ENCODE measurements at regions not wholly inside any gene's neighbourhood (a gene's known extent, or its start where the extent isn't known, plus 50 kb on each side); places are given as distances from the start of the nearest gene placed in this dataset.

DNA sequence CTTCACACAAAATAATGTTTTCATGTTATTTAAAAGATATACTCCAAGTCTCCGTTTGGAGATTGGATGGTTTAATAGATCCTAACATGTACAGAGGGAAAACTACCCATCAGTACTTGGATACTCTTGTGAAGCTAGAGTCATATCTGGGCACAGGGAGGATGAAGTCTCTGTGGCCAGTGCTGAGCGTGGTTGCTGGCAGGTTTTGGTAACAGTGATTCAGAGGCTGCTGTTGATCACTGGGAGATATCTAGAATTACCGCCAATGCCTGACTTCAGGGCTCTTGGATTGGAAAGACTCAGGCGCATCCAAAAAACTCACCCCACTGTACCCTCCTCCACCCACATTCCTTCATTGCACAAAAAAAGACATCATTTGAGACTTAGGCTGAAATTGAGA lies 107.2 kb upstream of the PGRMC2 start:
- H3K36me3 ChIP-seq (ENCODE audit: low read depth) = no peaks in the 10 kb centered on the region
- H3K4me1 ChIP-seq (ENCODE audit: insufficient read depth, poor library complexity, severe bottlenecking) = no peaks in the 10 kb centered on the region
- ATAC-seq (ENCODE audit: low read depth) (no peak), DNase-seq (ENCODE audit: low spot score) (no peak)
- H3K4me3 ChIP-seq (ENCODE audit: severe bottlenecking) = no peak overlapping the region
- no peak overlapping the region for H3K27ac ChIP-seq (ENCODE audit: poor library complexity, severe bottlenecking)
- no peaks in the 10 kb centered on the region for H3K9me3 ChIP-seq (ENCODE audit: severe bottlenecking)
- H3K27me3 ChIP-seq (ENCODE audit: insufficient read depth, poor library complexity, severe bottlenecking) = no peaks in the 10 kb centered on the region
- TF ChIP-seq, protein P1, sequence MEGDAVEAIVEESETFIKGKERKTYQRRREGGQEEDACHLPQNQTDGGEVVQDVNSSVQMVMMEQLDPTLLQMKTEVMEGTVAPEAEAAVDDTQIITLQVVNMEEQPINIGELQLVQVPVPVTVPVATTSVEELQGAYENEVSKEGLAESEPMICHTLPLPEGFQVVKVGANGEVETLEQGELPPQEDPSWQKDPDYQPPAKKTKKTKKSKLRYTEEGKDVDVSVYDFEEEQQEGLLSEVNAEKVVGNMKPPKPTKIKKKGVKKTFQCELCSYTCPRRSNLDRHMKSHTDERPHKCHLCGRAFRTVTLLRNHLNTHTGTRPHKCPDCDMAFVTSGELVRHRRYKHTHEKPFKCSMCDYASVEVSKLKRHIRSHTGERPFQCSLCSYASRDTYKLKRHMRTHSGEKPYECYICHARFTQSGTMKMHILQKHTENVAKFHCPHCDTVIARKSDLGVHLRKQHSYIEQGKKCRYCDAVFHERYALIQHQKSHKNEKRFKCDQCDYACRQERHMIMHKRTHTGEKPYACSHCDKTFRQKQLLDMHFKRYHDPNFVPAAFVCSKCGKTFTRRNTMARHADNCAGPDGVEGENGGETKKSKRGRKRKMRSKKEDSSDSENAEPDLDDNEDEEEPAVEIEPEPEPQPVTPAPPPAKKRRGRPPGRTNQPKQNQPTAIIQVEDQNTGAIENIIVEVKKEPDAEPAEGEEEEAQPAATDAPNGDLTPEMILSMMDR (IDR thresholded peaks at IDR 0.05; ENCODE audit: poor library complexity, severe bottlenecking) = no peak

DNA sequence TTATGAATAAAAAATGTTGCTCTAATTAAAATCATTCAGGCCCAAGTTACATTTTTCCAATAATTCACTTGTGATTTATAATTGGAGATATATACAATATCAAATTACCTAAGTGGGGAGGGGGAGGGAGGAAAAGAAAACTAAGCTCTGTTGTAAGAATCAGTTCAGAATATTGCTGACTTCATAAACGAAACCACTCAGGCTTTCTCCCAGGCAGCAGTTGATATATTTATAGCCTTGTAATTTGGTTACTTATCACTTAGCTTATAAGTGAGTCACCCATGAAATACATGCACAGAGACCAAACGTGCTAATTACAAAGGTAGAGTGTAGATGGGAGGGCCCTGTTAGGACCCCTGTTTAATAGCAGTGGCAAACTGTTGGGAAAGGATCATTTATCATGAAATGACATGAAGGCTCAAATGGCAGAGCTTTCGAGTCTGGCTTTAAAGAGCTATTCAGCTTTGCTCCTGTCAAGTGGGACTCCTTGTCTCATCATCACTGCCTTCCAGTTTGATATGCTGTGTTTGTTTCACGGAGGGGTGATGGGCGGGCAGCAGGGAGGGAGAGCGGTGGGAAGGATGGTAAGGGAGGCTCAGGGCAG lies 105.6 kb upstream of the PGRMC2 start:
- no peaks in the 10 kb centered on the region for H3K27me3 ChIP-seq (ENCODE audit: insufficient read depth, poor library complexity, severe bottlenecking)
- TF ChIP-seq, protein P1 (IDR thresholded peaks at IDR 0.05; ENCODE audit: poor library complexity, severe bottlenecking) = no peak
- DNase-seq (ENCODE audit: low spot score) (no peak), ATAC-seq (ENCODE audit: low read depth) (0 out of 3 replicates have a peak, but pooled peaks have one; percentile 19)
- H3K36me3 ChIP-seq (ENCODE audit: low read depth) = no peaks in the 10 kb centered on the region
- peaks cover 4% of the 10 kb centered on the region for H3K4me1 ChIP-seq (ENCODE audit: insufficient read depth, poor library complexity, severe bottlenecking)
- H3K9me3 ChIP-seq (ENCODE audit: severe bottlenecking) = no peaks in the 10 kb centered on the region
- no peak overlapping the region for H3K4me3 ChIP-seq (ENCODE audit: severe bottlenecking)
- no peak overlapping the region for H3K27ac ChIP-seq (ENCODE audit: poor library complexity, severe bottlenecking)

DNA sequence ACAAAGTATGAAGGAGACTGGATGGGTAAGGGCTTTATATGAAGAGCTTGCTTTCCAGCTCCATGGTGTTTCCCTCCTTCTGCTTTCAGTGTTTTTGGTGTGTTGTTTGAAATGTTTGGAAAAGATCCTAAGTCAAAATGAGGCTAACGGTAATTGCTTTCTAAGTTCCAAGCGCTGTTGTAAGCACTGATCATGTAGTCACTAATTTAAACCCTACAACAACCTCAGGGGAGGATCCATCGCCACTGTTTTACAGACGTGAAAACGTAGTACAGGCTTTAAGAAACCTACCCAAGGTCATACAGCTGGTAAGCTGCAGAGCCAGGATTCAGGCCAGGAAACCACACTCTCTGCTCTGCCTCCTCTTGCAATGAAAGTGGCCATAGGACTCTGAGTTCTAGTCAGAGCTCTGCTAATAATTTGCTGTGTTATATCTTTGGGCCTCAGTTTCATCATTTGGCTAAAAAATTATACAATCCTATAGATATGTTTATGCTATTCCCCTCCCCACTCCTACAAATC lies 102.9 kb upstream of the PGRMC2 start:
- H3K9me3 ChIP-seq (ENCODE audit: severe bottlenecking) = no peaks in the 10 kb centered on the region
- no peaks in the 10 kb centered on the region for H3K36me3 ChIP-seq (ENCODE audit: low read depth)
- DNase-seq (ENCODE audit: low spot score) = no peak
- peaks cover 31% of the 10 kb centered on the region for H3K4me1 ChIP-seq (ENCODE audit: insufficient read depth, poor library complexity, severe bottlenecking)
- H3K27ac ChIP-seq (ENCODE audit: poor library complexity, severe bottlenecking) = no peak overlapping the region
- TF ChIP-seq, protein P1 (IDR thresholded peaks at IDR 0.05; ENCODE audit: poor library complexity, severe bottlenecking) = no peak
- H3K27me3 ChIP-seq (ENCODE audit: insufficient read depth, poor library complexity, severe bottlenecking) = no peaks in the 10 kb centered on the region
- no peak overlapping the region for H3K4me3 ChIP-seq (ENCODE audit: severe bottlenecking)
- ATAC-seq (ENCODE audit: low read depth) = no peak

DNA sequence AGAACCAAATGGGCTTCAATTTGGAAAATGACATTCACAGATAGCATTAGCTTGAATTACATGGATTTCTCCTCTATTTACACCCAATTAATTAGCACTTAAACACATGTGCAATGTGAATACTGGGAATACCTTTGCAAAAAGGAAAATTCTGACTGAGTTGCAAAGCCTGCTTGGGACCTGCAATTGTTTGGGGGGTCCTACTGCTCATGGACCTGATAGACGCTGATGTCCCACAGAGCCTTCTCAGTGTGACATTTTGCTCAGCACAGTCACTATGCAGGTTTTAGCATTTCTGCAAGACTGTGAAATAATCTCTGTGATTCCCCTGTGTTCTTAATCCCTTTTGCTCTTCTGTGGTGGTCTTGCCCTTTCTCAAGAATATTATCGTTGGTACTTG lies 101.2 kb upstream of the PGRMC2 start:
- Histone ChIP-seq H3K4me1 (ENCODE audit: insufficient read depth, poor library complexity, severe bottlenecking) (peaks cover 36% of the 10 kb centered on the region), H3K27me3 (ENCODE audit: insufficient read depth, poor library complexity, severe bottlenecking) (no peaks in the 10 kb centered on the region), H3K27ac (ENCODE audit: poor library complexity, severe bottlenecking) (peak overlapping the region; percentile 87), H3K4me3 (ENCODE audit: severe bottlenecking) (no peak overlapping the region), H3K9me3 (ENCODE audit: severe bottlenecking) (no peaks in the 10 kb centered on the region), H3K36me3 (ENCODE audit: low read depth) (no peaks in the 10 kb centered on the region)
- no peak for ATAC-seq (ENCODE audit: low read depth)
- TF ChIP-seq, protein P1 (IDR thresholded peaks at IDR 0.05; ENCODE audit: poor library complexity, severe bottlenecking) = no peak
- no peak for DNase-seq (ENCODE audit: low spot score)

DNA sequence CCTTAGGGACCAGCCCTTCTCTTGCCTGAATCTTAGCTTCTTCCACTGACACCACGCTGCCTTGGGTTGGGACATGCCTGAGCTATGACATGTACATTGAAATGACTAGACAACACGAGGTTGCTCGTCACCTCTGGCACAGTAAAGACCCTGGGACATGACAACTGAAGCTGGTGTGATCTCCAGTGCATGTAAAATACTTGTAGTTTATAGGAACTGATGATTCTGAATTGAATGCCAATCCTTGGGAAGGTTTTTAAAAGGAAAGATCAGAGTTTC lies 100.7 kb upstream of the PGRMC2 start:
- no peaks in the 10 kb centered on the region for H3K36me3 ChIP-seq (ENCODE audit: low read depth)
- H3K9me3 ChIP-seq (ENCODE audit: severe bottlenecking) = no peaks in the 10 kb centered on the region
- H3K27ac ChIP-seq (ENCODE audit: poor library complexity, severe bottlenecking) = peak overlapping the region; percentile 87
- ATAC-seq (ENCODE audit: low read depth) = peak; percentile 11; the same call in 1 of the 3 replicates
- no peak for DNase-seq (ENCODE audit: low spot score)
- H3K4me1 ChIP-seq (ENCODE audit: insufficient read depth, poor library complexity, severe bottlenecking) = peaks cover 36% of the 10 kb centered on the region
- no peak overlapping the region for H3K4me3 ChIP-seq (ENCODE audit: severe bottlenecking)
- TF ChIP-seq, protein P1 (IDR thresholded peaks at IDR 0.05; ENCODE audit: poor library complexity, severe bottlenecking) = no peak
- H3K27me3 ChIP-seq (ENCODE audit: insufficient read depth, poor library complexity, severe bottlenecking) = no peaks in the 10 kb centered on the region
